ENCODE measurements at regions not wholly inside any gene's neighbourhood (a gene's known extent, or its start where the extent isn't known, plus 50 kb on each side); places are given as distances from the start of the nearest gene placed in this dataset.

GRCh38 chr21:36557316-36557715 lies 77.4 kb upstream of the CLDN14 start:
- no peaks in the 10 kb centered on the region for H3K27me3 ChIP-seq (ENCODE audit: insufficient read depth, low read length)
- H3K9me3 ChIP-seq (ENCODE audit: insufficient read depth, low read depth, low read length): no peaks in the 10 kb centered on the region
- no peak overlapping the region for H3K27ac ChIP-seq (ENCODE audit: low read length)
- H3K4me1 ChIP-seq (ENCODE audit: insufficient read depth, low read length): no peaks in the 10 kb centered on the region
- H3K4me3 ChIP-seq (ENCODE audit: low read length): no peak overlapping the region
- H3K9ac ChIP-seq (ENCODE audit: low read depth, low read length): no peak overlapping the region
- H3K36me3 ChIP-seq (ENCODE audit: insufficient read depth, low read depth, low read length): no peaks in the 10 kb centered on the region

DNA sequence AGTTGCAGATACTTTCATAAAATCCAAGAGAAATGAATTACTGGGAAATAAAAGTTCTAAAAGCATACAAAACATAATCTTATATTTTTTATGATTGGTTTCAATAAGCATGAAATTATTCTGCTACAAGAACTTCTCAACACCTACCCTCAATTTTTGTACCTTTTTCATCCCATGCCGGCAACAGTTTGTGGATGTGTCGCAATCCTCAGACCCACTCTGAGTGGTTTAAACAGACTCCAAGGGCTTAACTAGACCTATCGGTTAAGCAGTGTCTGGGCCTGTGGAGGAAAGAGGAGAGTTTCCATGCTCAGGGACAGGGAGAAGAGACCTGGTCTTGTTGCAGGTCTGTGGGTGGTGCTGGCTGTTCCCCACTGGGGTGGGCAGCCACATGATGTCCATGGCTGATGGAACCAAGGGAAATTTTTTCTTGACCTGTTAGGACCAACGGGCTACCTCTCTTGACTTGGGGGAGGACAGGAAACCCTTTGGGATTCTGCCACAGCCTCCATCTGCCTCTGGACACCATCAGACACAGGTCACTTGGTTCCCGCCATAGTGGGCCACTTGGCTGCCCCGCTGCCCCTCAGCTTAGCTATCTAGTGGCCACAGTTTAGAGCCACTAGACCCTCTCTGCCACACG lies 81.1 kb upstream of the CLDN14 start:
- H3K4me3 ChIP-seq (ENCODE audit: low read length): no peak overlapping the region
- no peaks in the 10 kb centered on the region for H3K9me3 ChIP-seq (ENCODE audit: insufficient read depth, low read depth, low read length)
- no peaks in the 10 kb centered on the region for H3K4me1 ChIP-seq (ENCODE audit: insufficient read depth, low read length)
- H3K9ac ChIP-seq (ENCODE audit: low read depth, low read length): no peak overlapping the region
- H3K27me3 ChIP-seq (ENCODE audit: insufficient read depth, low read length): no peaks in the 10 kb centered on the region
- H3K27ac ChIP-seq (ENCODE audit: low read length): no peak overlapping the region
- no peaks in the 10 kb centered on the region for H3K36me3 ChIP-seq (ENCODE audit: insufficient read depth, low read depth, low read length)

GRCh38 chr21:36563341-36563926 lies 83.5 kb upstream of the CLDN14 start:
- H3K27me3 ChIP-seq (ENCODE audit: insufficient read depth, low read length): no peaks in the 10 kb centered on the region
- no peak overlapping the region for H3K27ac ChIP-seq (ENCODE audit: low read length)
- H3K9me3 ChIP-seq (ENCODE audit: insufficient read depth, low read depth, low read length): no peaks in the 10 kb centered on the region
- no peak overlapping the region for H3K9ac ChIP-seq (ENCODE audit: low read depth, low read length)
- H3K36me3 ChIP-seq (ENCODE audit: insufficient read depth, low read depth, low read length): no peaks in the 10 kb centered on the region
- no peaks in the 10 kb centered on the region for H3K4me1 ChIP-seq (ENCODE audit: insufficient read depth, low read length)
- H3K4me3 ChIP-seq (ENCODE audit: low read length): no peak overlapping the region

- no peak overlapping the region for H3K9ac ChIP-seq (ENCODE audit: low read depth, low read length)
- no peaks in the 10 kb centered on the region for H3K27me3 ChIP-seq (ENCODE audit: insufficient read depth, low read length)
These were observed 84.7 kb upstream of the CLDN14 start for GRCh38 chr21:36564647-36565046.

DNA sequence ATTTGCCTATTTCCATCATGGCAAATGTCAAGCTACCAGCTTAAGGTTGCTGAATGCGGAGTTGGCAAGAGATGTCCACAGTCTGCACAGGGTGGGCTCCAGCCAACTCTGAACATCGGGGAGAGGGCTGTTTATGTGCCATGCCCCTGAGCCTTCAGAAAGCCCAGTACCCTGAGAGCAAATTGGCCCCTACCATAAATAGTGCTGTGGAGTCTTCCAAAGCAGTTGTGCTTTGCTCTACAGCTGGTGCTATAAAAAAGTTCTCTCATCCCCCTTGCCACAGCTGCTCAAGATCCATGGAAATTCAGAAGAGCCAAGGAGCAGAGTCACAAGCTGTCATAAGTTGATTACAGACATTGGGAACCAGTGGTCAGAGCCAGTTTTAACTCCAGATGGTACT lies 85.6 kb upstream of the CLDN14 start:
- Histone ChIP-seq H3K27ac (ENCODE audit: low read length) (no peak overlapping the region), H3K4me3 (ENCODE audit: low read length) (no peak overlapping the region), H3K36me3 (ENCODE audit: insufficient read depth, low read depth, low read length) (no peaks in the 10 kb centered on the region), H3K9me3 (ENCODE audit: insufficient read depth, low read depth, low read length) (no peaks in the 10 kb centered on the region), H3K9ac (ENCODE audit: low read depth, low read length) (no peak overlapping the region), H3K4me1 (ENCODE audit: insufficient read depth, low read length) (no peaks in the 10 kb centered on the region), H3K27me3 (ENCODE audit: insufficient read depth, low read length) (no peaks in the 10 kb centered on the region)

More at GRCh38 chr21:36564647-36565046, 84.7 kb upstream of the CLDN14 start:
- Histone ChIP-seq H3K9me3 (ENCODE audit: insufficient read depth, low read depth, low read length) (no peaks in the 10 kb centered on the region), H3K4me3 (ENCODE audit: low read length) (no peak overlapping the region), H3K4me1 (ENCODE audit: insufficient read depth, low read length) (no peaks in the 10 kb centered on the region), H3K36me3 (ENCODE audit: insufficient read depth, low read depth, low read length) (no peaks in the 10 kb centered on the region), H3K27ac (ENCODE audit: low read length) (no peak overlapping the region)

- H3K9ac ChIP-seq (ENCODE audit: low read depth, low read length): no peak overlapping the region
- no peaks in the 10 kb centered on the region for H3K27me3 ChIP-seq (ENCODE audit: insufficient read depth, low read length)
- H3K9me3 ChIP-seq (ENCODE audit: insufficient read depth, low read depth, low read length): no peaks in the 10 kb centered on the region
These were observed 86.7 kb upstream of the CLDN14 start for GRCh38 chr21:36566644-36567043.

GRCh38 chr21:36567216-36567885 lies 87.4 kb upstream of the CLDN14 start:
- Histone ChIP-seq H3K9me3 (ENCODE audit: insufficient read depth, low read depth, low read length) (no peaks in the 10 kb centered on the region), H3K9ac (ENCODE audit: low read depth, low read length) (no peak overlapping the region), H3K27me3 (ENCODE audit: insufficient read depth, low read length) (no peaks in the 10 kb centered on the region), H3K4me3 (ENCODE audit: low read length) (no peak overlapping the region), H3K4me1 (ENCODE audit: insufficient read depth, low read length) (no peaks in the 10 kb centered on the region), H3K36me3 (ENCODE audit: insufficient read depth, low read depth, low read length) (no peaks in the 10 kb centered on the region), H3K27ac (ENCODE audit: low read length) (no peak overlapping the region)

More at GRCh38 chr21:36566644-36567043, 86.7 kb upstream of the CLDN14 start:
- Histone ChIP-seq H3K4me3 (ENCODE audit: low read length) (no peak overlapping the region), H3K4me1 (ENCODE audit: insufficient read depth, low read length) (no peaks in the 10 kb centered on the region), H3K27ac (ENCODE audit: low read length) (no peak overlapping the region), H3K36me3 (ENCODE audit: insufficient read depth, low read depth, low read length) (no peaks in the 10 kb centered on the region)

- Histone ChIP-seq H3K9ac (ENCODE audit: low read depth, low read length) (no peak overlapping the region), H3K36me3 (ENCODE audit: insufficient read depth, low read depth, low read length) (no peaks in the 10 kb centered on the region), H3K27me3 (ENCODE audit: insufficient read depth, low read length) (no peaks in the 10 kb centered on the region), H3K9me3 (ENCODE audit: insufficient read depth, low read depth, low read length) (no peaks in the 10 kb centered on the region), H3K4me3 (ENCODE audit: low read length) (no peak overlapping the region), H3K27ac (ENCODE audit: low read length) (no peak overlapping the region), H3K4me1 (ENCODE audit: insufficient read depth, low read length) (no peaks in the 10 kb centered on the region)
These were observed 89.6 kb upstream of the CLDN14 start for GRCh38 chr21:36569511-36569910.

- H3K27me3 ChIP-seq (ENCODE audit: insufficient read depth, low read length): no peaks in the 10 kb centered on the region
- H3K36me3 ChIP-seq (ENCODE audit: insufficient read depth, low read depth, low read length): no peaks in the 10 kb centered on the region
- H3K9me3 ChIP-seq (ENCODE audit: insufficient read depth, low read depth, low read length): no peaks in the 10 kb centered on the region
- H3K4me1 ChIP-seq (ENCODE audit: insufficient read depth, low read length): no peaks in the 10 kb centered on the region
- no peak overlapping the region for H3K9ac ChIP-seq (ENCODE audit: low read depth, low read length)
- H3K27ac ChIP-seq (ENCODE audit: low read length): no peak overlapping the region
- H3K4me3 ChIP-seq (ENCODE audit: low read length): no peak overlapping the region
These were observed 91.6 kb upstream of the CLDN14 start for GRCh38 chr21:36571556-36571955.

GRCh38 chr21:36572039-36572438 lies 92.1 kb upstream of the CLDN14 start:
- no peaks in the 10 kb centered on the region for H3K4me1 ChIP-seq (ENCODE audit: insufficient read depth, low read length)
- H3K4me3 ChIP-seq (ENCODE audit: low read length): no peak overlapping the region
- H3K36me3 ChIP-seq (ENCODE audit: insufficient read depth, low read depth, low read length): no peaks in the 10 kb centered on the region
- no peaks in the 10 kb centered on the region for H3K27me3 ChIP-seq (ENCODE audit: insufficient read depth, low read length)
- no peaks in the 10 kb centered on the region for H3K9me3 ChIP-seq (ENCODE audit: insufficient read depth, low read depth, low read length)
- no peak overlapping the region for H3K9ac ChIP-seq (ENCODE audit: low read depth, low read length)
- H3K27ac ChIP-seq (ENCODE audit: low read length): no peak overlapping the region

DNA sequence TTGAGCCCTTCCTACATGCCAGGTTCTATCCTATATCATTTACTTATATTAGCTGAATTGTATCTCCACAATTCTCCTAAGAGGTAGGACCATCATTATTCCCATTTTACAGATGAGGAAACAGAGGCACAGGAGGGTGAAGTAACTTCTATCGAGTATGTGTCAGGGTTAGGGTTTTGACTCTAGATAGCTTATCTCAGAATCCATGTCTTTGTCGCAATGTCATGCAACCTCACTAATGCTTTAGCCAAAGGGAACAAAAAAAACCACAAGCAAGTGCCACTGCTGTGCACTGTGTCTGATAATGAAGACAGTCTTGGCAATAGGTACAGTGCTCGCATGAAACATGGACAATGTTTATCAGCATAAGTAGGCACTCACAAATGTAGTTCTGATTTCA lies 95.4 kb upstream of the CLDN14 start:
- Histone ChIP-seq H3K27ac (ENCODE audit: low read length) (no peak overlapping the region), H3K36me3 (ENCODE audit: insufficient read depth, low read depth, low read length) (no peaks in the 10 kb centered on the region), H3K27me3 (ENCODE audit: insufficient read depth, low read length) (no peaks in the 10 kb centered on the region), H3K4me3 (ENCODE audit: low read length) (no peak overlapping the region), H3K4me1 (ENCODE audit: insufficient read depth, low read length) (no peaks in the 10 kb centered on the region), H3K9ac (ENCODE audit: low read depth, low read length) (no peak overlapping the region), H3K9me3 (ENCODE audit: insufficient read depth, low read depth, low read length) (no peaks in the 10 kb centered on the region)

DNA sequence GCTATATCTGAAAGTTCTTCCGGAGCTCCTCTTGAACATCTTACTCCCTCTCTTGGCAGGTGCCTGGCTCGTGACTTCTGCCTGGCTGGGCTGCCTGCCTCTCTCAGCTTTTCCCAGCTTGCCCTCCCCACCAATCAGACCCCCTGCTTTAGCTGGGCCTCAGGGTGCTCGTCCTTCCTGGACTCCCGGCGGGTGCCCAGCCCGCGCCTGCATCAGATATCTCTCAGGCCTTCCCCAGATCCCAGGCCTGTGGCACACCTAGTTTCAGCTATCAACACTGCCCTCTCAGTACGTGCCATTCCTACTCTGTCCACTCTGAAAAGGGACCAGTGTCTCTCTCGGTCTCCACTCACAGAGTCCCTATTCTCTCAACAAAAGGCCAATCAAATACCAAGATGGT lies 96.5 kb upstream of the CLDN14 start:
- Histone ChIP-seq H3K9ac (ENCODE audit: low read depth, low read length) (no peak overlapping the region), H3K36me3 (ENCODE audit: insufficient read depth, low read depth, low read length) (no peaks in the 10 kb centered on the region), H3K9me3 (ENCODE audit: insufficient read depth, low read depth, low read length) (no peaks in the 10 kb centered on the region), H3K27ac (ENCODE audit: low read length) (no peak overlapping the region), H3K4me1 (ENCODE audit: insufficient read depth, low read length) (no peaks in the 10 kb centered on the region), H3K27me3 (ENCODE audit: insufficient read depth, low read length) (no peaks in the 10 kb centered on the region), H3K4me3 (ENCODE audit: low read length) (no peak overlapping the region)
